ENCODE measurements at regions not wholly inside any gene's neighbourhood (a gene's known extent, or its start where the extent isn't known, plus 50 kb on each side); places are given as distances from the start of the nearest gene placed in this dataset.

DNA sequence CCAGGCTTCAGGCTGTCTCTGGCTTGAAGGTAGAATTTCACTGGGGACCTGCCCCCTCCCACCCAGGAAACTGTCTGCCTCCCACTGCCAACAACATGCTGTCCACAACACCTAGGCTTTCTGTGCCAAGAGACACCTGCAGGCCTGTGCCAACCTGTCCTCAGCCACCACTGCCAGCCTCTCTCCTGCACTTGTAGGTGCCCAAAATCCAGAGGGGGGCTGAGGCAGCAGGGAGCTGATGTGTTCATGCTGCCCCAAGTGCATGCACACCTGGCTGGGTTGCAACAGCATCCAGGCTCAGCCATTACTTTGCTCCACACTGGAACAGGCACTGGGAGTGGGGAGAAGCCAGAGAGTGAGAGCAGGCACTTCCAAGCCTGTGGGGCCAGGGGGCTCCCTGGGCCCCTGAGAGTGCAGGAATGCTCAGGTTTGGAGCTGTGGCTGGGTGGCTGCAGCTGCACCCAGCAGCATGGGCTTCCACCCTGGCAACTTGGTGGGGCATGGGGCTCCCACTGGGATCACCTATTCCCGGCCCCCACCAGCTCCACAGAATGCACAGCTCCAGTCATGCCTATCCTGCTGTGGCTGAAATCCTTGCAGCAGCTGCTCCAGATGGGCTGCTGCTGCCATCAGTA, 218.1 kb upstream of the OBI1 start:
- TF ChIP-seq, protein P1, sequence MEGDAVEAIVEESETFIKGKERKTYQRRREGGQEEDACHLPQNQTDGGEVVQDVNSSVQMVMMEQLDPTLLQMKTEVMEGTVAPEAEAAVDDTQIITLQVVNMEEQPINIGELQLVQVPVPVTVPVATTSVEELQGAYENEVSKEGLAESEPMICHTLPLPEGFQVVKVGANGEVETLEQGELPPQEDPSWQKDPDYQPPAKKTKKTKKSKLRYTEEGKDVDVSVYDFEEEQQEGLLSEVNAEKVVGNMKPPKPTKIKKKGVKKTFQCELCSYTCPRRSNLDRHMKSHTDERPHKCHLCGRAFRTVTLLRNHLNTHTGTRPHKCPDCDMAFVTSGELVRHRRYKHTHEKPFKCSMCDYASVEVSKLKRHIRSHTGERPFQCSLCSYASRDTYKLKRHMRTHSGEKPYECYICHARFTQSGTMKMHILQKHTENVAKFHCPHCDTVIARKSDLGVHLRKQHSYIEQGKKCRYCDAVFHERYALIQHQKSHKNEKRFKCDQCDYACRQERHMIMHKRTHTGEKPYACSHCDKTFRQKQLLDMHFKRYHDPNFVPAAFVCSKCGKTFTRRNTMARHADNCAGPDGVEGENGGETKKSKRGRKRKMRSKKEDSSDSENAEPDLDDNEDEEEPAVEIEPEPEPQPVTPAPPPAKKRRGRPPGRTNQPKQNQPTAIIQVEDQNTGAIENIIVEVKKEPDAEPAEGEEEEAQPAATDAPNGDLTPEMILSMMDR (IDR thresholded peaks at IDR 0.05; ENCODE audit: low read depth, low read length), result no peak
- no peak for TF ChIP-seq EZH2phosphoT487 (IDR thresholded peaks at IDR 0.05; ENCODE audit: low read depth)

Data from OCI-LY3 (cell line).